GM10248 (cell line): ENCODE measurements at regions not wholly inside any gene's neighbourhood (a gene's known extent, or its start where the extent isn't known, plus 50 kb on each side); places are given as distances from the start of the nearest gene placed in this dataset.

Source experiments
- CTCF ChIA-PET: fragments of 300-600 bp; sonication (Branson Sonifier 250); formaldehyde crosslinking; extraction: SDS; loops from one replicate; lab custom pipeline; 2021; ENCODE audit warnings: antibody characterized with exemption; lab: Yijun Ruan, JAX
- POLR2A ChIA-PET: fragments of 350-650 bp; sonication (Branson Sonifier 250); formaldehyde crosslinking; extraction: SDS; loops from one replicate; lab custom pipeline; 2020; ENCODE audit warnings: antibody characterized with exemption; lab: Yijun Ruan, JAX
- DNase-seq: peaks from one replicate; pipeline ENCODE4 v3.0.0; 2012; ENCODE audit errors: extremely low spot score
- TF ChIP-seq, protein P1 (sequence below): IDR thresholded peaks from 2 replicates; pipeline ENCODE4 v1.5.1; 2012; ENCODE audit warnings: mild to moderate bottlenecking, low read depth; ENCODE audit errors: extremely low read depth, missing control alignments, control extremely low read depth

DNA sequence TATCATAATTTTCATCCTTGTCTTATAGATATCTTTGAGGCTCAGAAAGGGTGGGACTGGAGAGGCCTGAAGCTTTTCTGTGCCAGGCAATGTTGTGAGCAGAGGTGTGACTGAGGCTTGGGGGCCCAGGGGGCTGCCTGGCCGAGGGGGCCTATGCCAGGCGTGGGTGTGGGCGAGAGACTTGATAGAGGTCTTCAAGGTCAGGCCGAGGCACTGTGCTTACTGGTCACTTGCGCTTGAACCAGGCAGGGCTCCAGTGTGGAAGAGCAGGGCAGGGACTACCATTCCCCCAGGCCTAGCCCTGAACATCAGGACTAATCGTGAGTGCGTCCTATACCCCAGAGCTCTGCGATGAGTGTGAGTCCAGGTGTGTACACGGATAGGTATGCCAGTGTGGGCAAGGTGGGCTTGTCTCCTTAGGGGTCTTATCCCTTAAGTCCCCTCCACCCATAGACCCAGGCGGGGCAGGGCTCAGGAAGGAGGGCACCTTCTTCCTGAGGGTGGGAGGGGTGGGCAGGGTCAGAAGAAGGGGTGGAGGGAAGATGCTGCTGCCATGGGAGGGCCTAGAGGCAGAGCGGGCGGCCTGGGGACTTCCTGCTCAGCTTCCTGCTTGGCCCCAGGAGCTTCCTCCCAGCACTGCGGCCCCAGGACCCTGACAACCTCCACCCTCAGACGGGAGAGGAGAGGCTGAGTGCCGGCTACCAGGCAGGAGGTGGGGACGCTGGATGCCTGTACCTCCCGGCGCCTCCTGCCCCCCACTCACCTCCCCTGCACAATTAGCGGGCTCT is 84.7 kb downstream of the LINGO1 start:
- ChIA-PET CTCF (interaction anchor here (11.2 kb wide), 1 partner anchor 443 kb away, joined by 143 read pairs; no protein-coding TSS in a partner anchor), POLR2A (no interaction called here)
- TF ChIP-seq, protein P1, sequence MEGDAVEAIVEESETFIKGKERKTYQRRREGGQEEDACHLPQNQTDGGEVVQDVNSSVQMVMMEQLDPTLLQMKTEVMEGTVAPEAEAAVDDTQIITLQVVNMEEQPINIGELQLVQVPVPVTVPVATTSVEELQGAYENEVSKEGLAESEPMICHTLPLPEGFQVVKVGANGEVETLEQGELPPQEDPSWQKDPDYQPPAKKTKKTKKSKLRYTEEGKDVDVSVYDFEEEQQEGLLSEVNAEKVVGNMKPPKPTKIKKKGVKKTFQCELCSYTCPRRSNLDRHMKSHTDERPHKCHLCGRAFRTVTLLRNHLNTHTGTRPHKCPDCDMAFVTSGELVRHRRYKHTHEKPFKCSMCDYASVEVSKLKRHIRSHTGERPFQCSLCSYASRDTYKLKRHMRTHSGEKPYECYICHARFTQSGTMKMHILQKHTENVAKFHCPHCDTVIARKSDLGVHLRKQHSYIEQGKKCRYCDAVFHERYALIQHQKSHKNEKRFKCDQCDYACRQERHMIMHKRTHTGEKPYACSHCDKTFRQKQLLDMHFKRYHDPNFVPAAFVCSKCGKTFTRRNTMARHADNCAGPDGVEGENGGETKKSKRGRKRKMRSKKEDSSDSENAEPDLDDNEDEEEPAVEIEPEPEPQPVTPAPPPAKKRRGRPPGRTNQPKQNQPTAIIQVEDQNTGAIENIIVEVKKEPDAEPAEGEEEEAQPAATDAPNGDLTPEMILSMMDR = no peak
- DNase-seq = no peak

DNA sequence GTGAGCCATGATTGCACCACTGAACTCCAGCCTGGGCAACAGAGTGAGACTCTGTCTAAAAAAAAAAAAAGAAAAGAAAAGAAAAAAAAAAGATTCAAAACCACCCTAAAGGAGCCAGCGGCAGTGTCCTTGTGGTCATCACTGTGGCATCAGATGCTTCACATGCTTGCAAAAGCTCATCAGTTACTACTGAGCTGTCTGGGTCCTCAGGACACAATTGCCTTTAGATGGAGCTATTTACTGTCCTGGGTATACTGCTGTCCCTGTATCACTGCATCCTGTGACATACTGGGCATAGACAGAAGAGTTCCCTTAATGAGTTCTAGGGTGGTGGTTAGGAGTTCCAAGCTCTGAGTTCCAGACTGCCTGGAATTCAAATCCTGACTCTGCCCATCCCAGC is 85.8 kb downstream of the LINGO1 start:
- POLR2A ChIA-PET = no interaction called here
- DNase-seq = no peak

DNA sequence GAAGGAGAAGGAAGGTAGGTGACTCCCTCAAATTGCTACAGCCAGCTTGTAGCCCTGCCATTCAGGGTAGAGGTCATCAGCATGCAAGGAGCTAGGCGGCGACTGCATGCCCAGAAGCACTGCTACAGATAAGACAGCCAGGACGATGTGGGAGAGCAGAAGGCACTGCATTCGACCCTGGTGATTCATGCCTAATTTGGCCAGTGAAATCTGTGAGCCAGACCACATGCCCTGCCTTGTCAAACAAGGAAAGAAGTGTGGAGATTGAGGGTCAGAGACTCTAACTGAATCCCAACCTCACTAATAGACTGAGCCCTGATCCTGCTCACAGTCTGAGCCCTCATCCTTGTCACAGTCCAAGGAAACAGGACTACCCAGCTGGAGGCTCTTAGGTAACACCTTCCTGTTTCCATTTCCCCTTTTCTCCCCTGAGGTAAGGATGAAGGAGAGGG is 86.6 kb downstream of the LINGO1 start:
- DNase-seq = no peak
- CTCF ChIA-PET = interaction anchor here (1.2 to 11.6 kb wide), 4 partner anchors 9 to 441 kb away, joined by 5 to 268 read pairs (median 122); no protein-coding TSS in a partner anchor

More for the DNA sequence above, 85.8 kb downstream of the LINGO1 start:
- CTCF ChIA-PET = interaction anchor here (1.0 to 11.6 kb wide), 5 partner anchors 9 to 442 kb away, joined by 3 to 268 read pairs (median 102); no protein-coding TSS in a partner anchor
- TF ChIP-seq, protein P1 = no peak

DNA sequence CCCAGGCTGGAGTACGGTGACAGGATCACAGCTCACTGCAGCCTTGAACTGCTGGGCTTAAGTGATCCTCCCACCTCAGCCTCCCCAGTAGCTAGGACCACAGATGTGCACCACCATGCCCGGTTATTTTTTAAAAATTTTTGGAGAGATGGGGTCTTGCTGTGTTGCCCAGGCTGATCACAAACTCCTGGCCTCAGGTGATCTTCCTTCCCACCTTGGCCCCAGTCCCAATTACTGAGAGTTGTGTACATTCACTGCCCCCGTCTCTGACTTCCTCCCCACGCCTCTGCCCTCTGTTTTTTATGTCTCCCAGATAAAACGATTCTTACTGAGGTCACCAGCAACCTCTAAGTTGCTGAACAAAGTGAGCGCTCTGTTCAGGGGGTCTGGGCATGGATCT is 87.7 kb downstream of the LINGO1 start:
- ChIA-PET CTCF (interaction anchor here (2.1 to 11.6 kb wide), 9 partner anchors 9 to 522 kb away, joined by 12 to 268 read pairs (median 32); no protein-coding TSS in a partner anchor), POLR2A (no interaction called here)
- no peak for DNase-seq
- TF ChIP-seq, protein P1 = no peak

More for the DNA sequence above, 86.6 kb downstream of the LINGO1 start:
- POLR2A ChIA-PET = no interaction called here
- TF ChIP-seq, protein P1 = no peak

DNA sequence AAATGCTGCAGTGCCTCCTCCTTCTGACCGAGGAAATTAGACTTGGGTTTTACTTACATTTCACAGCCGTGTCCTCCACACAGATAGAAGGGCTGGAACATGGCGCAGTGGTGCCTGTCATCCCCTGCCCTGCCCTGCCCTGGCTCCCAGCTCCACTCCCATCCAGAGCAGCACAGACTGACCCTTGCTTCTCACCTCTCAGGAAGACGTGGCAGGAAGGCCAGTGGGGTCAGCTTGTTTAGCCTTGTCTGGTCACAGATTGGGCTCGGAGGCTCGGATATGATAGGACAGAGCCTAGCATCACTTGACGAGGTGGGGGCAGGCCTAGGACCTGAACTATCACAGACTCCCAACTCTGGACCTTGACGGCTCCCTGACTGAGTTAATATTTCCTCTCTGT is 88.5 kb downstream of the LINGO1 start:
- DNase-seq = no peak
- ChIA-PET POLR2A (no interaction called here), CTCF (interaction anchor here (0.7 to 11.6 kb wide), 64 partner anchors 9 to 570 kb away, joined by 3 to 268 read pairs (median 7); partner anchors contain the start of gene PSTPIP1)
- TF ChIP-seq, protein P1 = no peak

DNA sequence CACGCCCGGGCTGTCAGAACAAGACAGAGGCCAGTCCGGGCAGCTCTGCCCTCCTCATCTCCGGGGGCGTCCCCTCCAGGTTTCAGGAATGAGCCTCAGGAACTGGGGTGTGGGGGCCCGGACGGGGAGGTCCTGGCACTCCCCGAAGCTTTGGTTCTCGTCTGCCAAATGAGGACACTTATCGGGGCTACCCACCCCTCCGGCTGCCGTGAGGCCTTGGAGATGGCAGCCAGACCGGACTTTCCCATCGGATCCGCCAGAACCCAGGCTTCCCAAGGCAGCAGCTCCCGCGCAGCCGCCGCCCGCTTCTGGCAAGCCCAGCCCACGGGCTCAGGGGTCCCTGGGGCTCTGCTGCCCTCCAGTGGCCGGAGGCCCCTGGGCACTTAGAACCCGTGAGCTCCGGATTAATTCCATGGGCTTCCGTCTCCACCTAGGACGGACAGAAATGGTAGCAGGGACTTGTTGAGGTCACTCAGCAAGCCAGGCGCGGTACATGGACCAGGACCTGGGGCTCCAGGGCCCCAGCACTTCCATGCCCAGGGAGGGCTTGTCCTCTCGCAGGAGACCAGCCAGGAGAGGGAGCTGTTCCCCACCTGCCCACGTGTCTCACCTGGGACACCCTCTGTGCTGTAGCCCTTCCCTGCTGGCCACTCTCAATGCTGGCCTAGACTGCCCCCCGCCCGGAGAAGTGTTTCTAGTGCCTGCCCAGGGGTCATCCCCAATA is 89.4 kb downstream of the LINGO1 start:
- CTCF ChIA-PET = interaction anchor here (0.6 to 11.6 kb wide), 96 partner anchors 8 to 1320 kb away, joined by 3 to 268 read pairs (median 5); partner anchors contain the start of gene PSTPIP1
- DNase-seq = peak; percentile 90
- TF ChIP-seq, protein P1 = peak; percentile 92
- POLR2A ChIA-PET = interaction anchor here (0.6 kb wide), 1 partner anchor 129 kb away, joined by 4 read pairs; no protein-coding TSS in a partner anchor
